ENCODE measurements at regions not wholly inside any gene's neighbourhood (a gene's known extent, or its start where the extent isn't known, plus 50 kb on each side); places are given as distances from the start of the nearest gene placed in this dataset.

DNA sequence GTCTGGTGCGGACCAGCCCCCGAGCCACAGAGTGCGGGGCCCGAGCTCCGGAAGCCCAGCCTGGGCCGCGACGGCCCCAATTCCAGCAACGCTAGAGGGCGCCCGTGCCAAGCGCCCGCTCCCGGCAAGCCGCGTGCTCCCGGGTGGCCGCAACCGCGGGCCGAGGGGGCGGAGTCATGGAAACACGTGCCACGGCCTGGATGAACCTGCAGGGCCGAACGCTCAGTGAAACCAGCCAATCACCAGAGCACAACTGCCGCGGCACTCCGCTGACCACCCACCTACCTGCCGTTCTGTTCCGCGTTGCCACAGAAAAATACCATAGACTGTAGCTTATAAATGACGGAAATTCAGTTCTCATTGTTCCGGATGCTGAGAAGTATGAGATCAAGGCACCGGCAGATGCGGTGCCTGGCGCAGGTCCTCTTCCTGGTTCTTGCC lies 85.7 kb upstream of the FOXC1 start:
- DNase-seq (peak; percentile 34 to 93 (median 62)), ATAC-seq (peak; percentile 72)
- no peak overlapping the region for H3K27ac ChIP-seq
- H3K27me3 ChIP-seq = peaks cover 4 to 36% of the 10 kb centered on the region in 2 donors
- H3K9me3 ChIP-seq = no peaks in the 10 kb centered on the region
- H3K4me1 ChIP-seq = peaks cover 7 to 18% of the 10 kb centered on the region in 2 donors
- no peaks in the 10 kb centered on the region for H3K36me3 ChIP-seq
- H3K4me3 ChIP-seq = peak overlapping the region in 1 of 2 donors; percentile 15
- TF ChIP-seq, protein P1, sequence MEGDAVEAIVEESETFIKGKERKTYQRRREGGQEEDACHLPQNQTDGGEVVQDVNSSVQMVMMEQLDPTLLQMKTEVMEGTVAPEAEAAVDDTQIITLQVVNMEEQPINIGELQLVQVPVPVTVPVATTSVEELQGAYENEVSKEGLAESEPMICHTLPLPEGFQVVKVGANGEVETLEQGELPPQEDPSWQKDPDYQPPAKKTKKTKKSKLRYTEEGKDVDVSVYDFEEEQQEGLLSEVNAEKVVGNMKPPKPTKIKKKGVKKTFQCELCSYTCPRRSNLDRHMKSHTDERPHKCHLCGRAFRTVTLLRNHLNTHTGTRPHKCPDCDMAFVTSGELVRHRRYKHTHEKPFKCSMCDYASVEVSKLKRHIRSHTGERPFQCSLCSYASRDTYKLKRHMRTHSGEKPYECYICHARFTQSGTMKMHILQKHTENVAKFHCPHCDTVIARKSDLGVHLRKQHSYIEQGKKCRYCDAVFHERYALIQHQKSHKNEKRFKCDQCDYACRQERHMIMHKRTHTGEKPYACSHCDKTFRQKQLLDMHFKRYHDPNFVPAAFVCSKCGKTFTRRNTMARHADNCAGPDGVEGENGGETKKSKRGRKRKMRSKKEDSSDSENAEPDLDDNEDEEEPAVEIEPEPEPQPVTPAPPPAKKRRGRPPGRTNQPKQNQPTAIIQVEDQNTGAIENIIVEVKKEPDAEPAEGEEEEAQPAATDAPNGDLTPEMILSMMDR (IDR thresholded peaks at IDR 0.05) = peak; percentile 38 to 67
- intact Hi-C loops (cut with DNase I) = no loop called here

GRCh38 chr6:1525364-1526038 lies 84.2 kb upstream of the FOXC1 start:
- DNase-seq = no peak
- ATAC-seq = peak; percentile 26
- H3K9me3 ChIP-seq = no peaks in the 10 kb centered on the region
- H3K4me3 ChIP-seq = no peak overlapping the region
- TF ChIP-seq, protein P1 (IDR thresholded peaks at IDR 0.05) = no peak
- no peaks in the 10 kb centered on the region for H3K36me3 ChIP-seq
- intact Hi-C loops (cut with DNase I) = no loop called here
- peaks cover 4 to 36% of the 10 kb centered on the region in 2 donors for H3K27me3 ChIP-seq
- peaks cover 7 to 18% of the 10 kb centered on the region in 2 donors for H3K4me1 ChIP-seq
- H3K27ac ChIP-seq = no peak overlapping the region

GRCh38 chr6:1526398-1527072 lies 83.2 kb upstream of the FOXC1 start:
- TF ChIP-seq, protein P1 (IDR thresholded peaks at IDR 0.05) = no peak
- H3K27me3 ChIP-seq = peaks cover 4 to 33% of the 10 kb centered on the region in 2 donors
- ATAC-seq (peak; percentile 4), DNase-seq (peak in 2 of 4 donors; percentile 13 to 18)
- H3K4me1 ChIP-seq = peaks cover 7 to 18% of the 10 kb centered on the region in 2 donors
- no peak overlapping the region for H3K27ac ChIP-seq
- intact Hi-C loops (cut with DNase I) = no loop called here
- no peaks in the 10 kb centered on the region for H3K9me3 ChIP-seq
- H3K36me3 ChIP-seq = no peaks in the 10 kb centered on the region
- no peak overlapping the region for H3K4me3 ChIP-seq

- H3K27me3 ChIP-seq = peaks cover 4 to 32% of the 10 kb centered on the region in 2 donors
These were observed 82.7 kb upstream of the FOXC1 start for GRCh38 chr6:1527073-1527457.

GRCh38 chr6:1535295-1535694 lies 74.4 kb upstream of the FOXC1 start:
- DNase-seq = no peak
- intact Hi-C loops (cut with DNase I) = no loop called here
- no peak for ATAC-seq
- no peaks in the 10 kb centered on the region for H3K27me3 ChIP-seq
- no peak overlapping the region for H3K4me3 ChIP-seq
- no peaks in the 10 kb centered on the region for H3K36me3 ChIP-seq
- no peaks in the 10 kb centered on the region for H3K4me1 ChIP-seq
- no peaks in the 10 kb centered on the region for H3K9me3 ChIP-seq
- TF ChIP-seq, protein P1 (IDR thresholded peaks at IDR 0.05) = no peak
- H3K27ac ChIP-seq = no peak overlapping the region

More at GRCh38 chr6:1527073-1527457, 82.7 kb upstream of the FOXC1 start:
- peaks cover 7 to 18% of the 10 kb centered on the region in 2 donors for H3K4me1 ChIP-seq
- H3K9me3 ChIP-seq = no peaks in the 10 kb centered on the region
- TF ChIP-seq, protein P1 (IDR thresholded peaks at IDR 0.05) = no peak
- no peak overlapping the region for H3K27ac ChIP-seq
- intact Hi-C loops (cut with DNase I) = no loop called here
- DNase-seq = peak in 3 of 4 donors; percentile 35 to 63 (median 62)
- H3K4me3 ChIP-seq = no peak overlapping the region
- ATAC-seq = peak; percentile 76
- no peaks in the 10 kb centered on the region for H3K36me3 ChIP-seq

Data from left lung (tissue), 4 donors.